Epithelial cell of esophagus (primary cell): ENCODE measurements at regions not wholly inside any gene's neighbourhood (a gene's known extent, or its start where the extent isn't known, plus 50 kb on each side); places are given as distances from the start of the nearest gene placed in this dataset.
A peak's percentile ranks its signal among the peaks of the same experiment; 100 is the strongest.
"Not testable (repeated sequence)": the region's sequence is repeated elsewhere in the genome, so short reads cannot be mapped to it uniquely, and the experiment has no call there.

ENCODE experiments used
- DNase-seq: peaks from one replicate; pipeline ENCODE4 v3.0.0; 2010; ENCODE audit warnings: low read depth
- H3K4me3 ChIP-seq: 2 replicates; pipeline ENCODE4 v1.5.1; 2011; ENCODE audit warnings: mild to moderate bottlenecking, low read length, control low read depth
- CTCF ChIP-seq: IDR thresholded peaks from 2 replicates; pipeline ENCODE4 v1.5.1; 2011; ENCODE audit warnings: low read depth, mild to moderate bottlenecking, low read length, control low read depth, inconsistent platforms; ENCODE audit not compliant: insufficient read depth; ENCODE audit errors: missing control alignments

- not testable (repeated sequence) for H3K4me3 ChIP-seq, DNase-seq
Measured at GRCh38 chr7:65792726-65793125, 80.1 kb upstream of the VKORC1L1 start.

GRCh38 chr7:65794671-65795391 is 78.0 kb upstream of the VKORC1L1 start:
- H3K4me3 ChIP-seq = not testable (repeated sequence)
- DNase-seq = peak; percentile 61

GRCh38 chr7:65795392-65795716 is 77.5 kb upstream of the VKORC1L1 start:
- not testable (repeated sequence) for DNase-seq, H3K4me3 ChIP-seq

- no peak overlapping the region for H3K4me3 ChIP-seq
- no peak for DNase-seq
- TF ChIP-seq CTCF = no peak
Measured at GRCh38 chr7:65796205-65796604, 76.7 kb upstream of the VKORC1L1 start.

GRCh38 chr7:65797086-65797485 is 75.8 kb upstream of the VKORC1L1 start:
- not testable (repeated sequence) for DNase-seq, H3K4me3 ChIP-seq

GRCh38 chr7:65797566-65797965 is 75.3 kb upstream of the VKORC1L1 start:
- DNase-seq, H3K4me3 ChIP-seq: not testable (repeated sequence)

GRCh38 chr7:65798111-65799075 is 74.5 kb upstream of the VKORC1L1 start:
- peak; percentile 65 for DNase-seq
- no peak for TF ChIP-seq CTCF
- H3K4me3 ChIP-seq = no peak overlapping the region

- not testable (repeated sequence) for H3K4me3 ChIP-seq
Measured at GRCh38 chr7:65800191-65800590, 72.7 kb upstream of the VKORC1L1 start.

GRCh38 chr7:65800890-65801341 is 72.0 kb upstream of the VKORC1L1 start:
- H3K4me3 ChIP-seq = no peak overlapping the region
- DNase-seq = no peak
- no peak for TF ChIP-seq CTCF

More at GRCh38 chr7:65800191-65800590, 72.7 kb upstream of the VKORC1L1 start:
- not testable (repeated sequence) for DNase-seq

- no peak for TF ChIP-seq CTCF
- H3K4me3 ChIP-seq = no peak overlapping the region
- no peak for DNase-seq
Measured at GRCh38 chr7:65804887-65805286, 68.0 kb upstream of the VKORC1L1 start.

- H3K4me3 ChIP-seq, DNase-seq: not testable (repeated sequence)
Measured at GRCh38 chr7:65807067-65807466, 65.8 kb upstream of the VKORC1L1 start.
